Endodermal cell (in vitro differentiated cells): ENCODE measurements at regions not wholly inside any gene's neighbourhood (a gene's known extent, or its start where the extent isn't known, plus 50 kb on each side); places are given as distances from the start of the nearest gene placed in this dataset.

ENCODE experiments used
- DNase-seq: peaks from one replicate; pipeline ENCODE4 v3.0.0-alpha.2; 2017
- H3K27ac ChIP-seq: 2 replicates; pipeline ENCODE4 v1.5.1; 2013; ENCODE audit warnings: mild to moderate bottlenecking, low read depth, low read length, moderate library complexity
- H3K27me3 ChIP-seq: 2 replicates; pipeline ENCODE4 v1.6.1; 2013; ENCODE audit warnings: mild to moderate bottlenecking, low read length, moderate library complexity; ENCODE audit not compliant: insufficient read depth, control insufficient read depth, poor library complexity, severe bottlenecking
- H3K36me3 ChIP-seq: 2 replicates; pipeline ENCODE4 v1.7.0; 2013; ENCODE audit warnings: mild to moderate bottlenecking, low read length, moderate library complexity; ENCODE audit not compliant: control insufficient read depth, insufficient read depth
- H3K4me1 ChIP-seq: one replicate; pipeline ENCODE4 v1.7.0; 2013; ENCODE audit warnings: low read length; ENCODE audit not compliant: control insufficient read depth, insufficient read depth
- H3K4me3 ChIP-seq: 2 replicates; pipeline ENCODE4 v1.5.1; 2013; ENCODE audit warnings: mild to moderate bottlenecking, low read length, moderate library complexity
- H3K9ac ChIP-seq: 2 replicates; pipeline ENCODE4 v1.6.1; 2013; ENCODE audit warnings: mild to moderate bottlenecking, low read length, moderate library complexity; ENCODE audit not compliant: poor library complexity, severe bottlenecking; ENCODE audit errors: extremely low read depth
- H3K9me3 ChIP-seq: 2 replicates; pipeline ENCODE4 v1.6.1; 2013; ENCODE audit warnings: mild to moderate bottlenecking, low read length, moderate library complexity; ENCODE audit not compliant: control insufficient read depth
- H3K27ac Mint-ChIP-seq: 2 replicates; pipeline ENCODE4 v1.8.0; 2020; ENCODE audit warnings: mixed read lengths
- H3K27me3 Mint-ChIP-seq: 2 replicates; pipeline ENCODE4 v1.8.0; 2021; ENCODE audit warnings: mild to moderate bottlenecking, mixed read lengths; ENCODE audit not compliant: insufficient read depth
- H3K36me3 Mint-ChIP-seq: 2 replicates; pipeline ENCODE4 v1.8.0; 2020; ENCODE audit warnings: low read depth, mixed read lengths
- H3K4me1 Mint-ChIP-seq: 2 replicates; pipeline ENCODE4 v1.8.0; 2020; ENCODE audit warnings: mixed read lengths
- H3K4me3 Mint-ChIP-seq: 2 replicates; pipeline ENCODE4 v1.8.0; 2020; ENCODE audit warnings: mild to moderate bottlenecking, moderate library complexity, mixed read lengths
- H3K9me3 Mint-ChIP-seq: 2 replicates; pipeline ENCODE4 v1.8.0; 2020; ENCODE audit warnings: mild to moderate bottlenecking, mixed read lengths
- WGBS, 2 experiments: methylation state at CpG; one replicate each; pipeline versions ENCODE4 v1.1.5 to v1.1.7; 2013; ENCODE audit warnings: missing lambda C conversion rate in 2 of 2, mixed read lengths in 1 of 2; ENCODE audit not compliant: insufficient coverage in 1 of 2, insufficient read length in 1 of 2; 5-methylcytosine and 5-hydroxymethylcytosine counted together
- TF ChIP-seq, protein P1 (sequence below): fragments of 200-600 bp; sonication (generic); conservative IDR thresholded peaks from 2 replicates; pipeline ENCODE4 v1.5.0; 2021; ENCODE audit warnings: antibody characterized with exemption, mild to moderate bottlenecking

GRCh38 chr10:112098682-112099081, 84.9 kb downstream of the GPAM start:
- H3K36me3 Mint-ChIP-seq, result peaks cover 1% of the 10 kb centered on the region
- Histone ChIP-seq H3K4me3 (no peak overlapping the region), H3K36me3 (no peaks in the 10 kb centered on the region), H3K4me1 (peaks cover 4% of the 10 kb centered on the region), H3K9me3 (peaks cover 19% of the 10 kb centered on the region), H3K9ac (no peak overlapping the region), H3K27ac (no peak overlapping the region), H3K27me3 (no peaks in the 10 kb centered on the region)
- peaks cover 1% of the 10 kb centered on the region for H3K27me3 Mint-ChIP-seq
- TF ChIP-seq, protein P1, sequence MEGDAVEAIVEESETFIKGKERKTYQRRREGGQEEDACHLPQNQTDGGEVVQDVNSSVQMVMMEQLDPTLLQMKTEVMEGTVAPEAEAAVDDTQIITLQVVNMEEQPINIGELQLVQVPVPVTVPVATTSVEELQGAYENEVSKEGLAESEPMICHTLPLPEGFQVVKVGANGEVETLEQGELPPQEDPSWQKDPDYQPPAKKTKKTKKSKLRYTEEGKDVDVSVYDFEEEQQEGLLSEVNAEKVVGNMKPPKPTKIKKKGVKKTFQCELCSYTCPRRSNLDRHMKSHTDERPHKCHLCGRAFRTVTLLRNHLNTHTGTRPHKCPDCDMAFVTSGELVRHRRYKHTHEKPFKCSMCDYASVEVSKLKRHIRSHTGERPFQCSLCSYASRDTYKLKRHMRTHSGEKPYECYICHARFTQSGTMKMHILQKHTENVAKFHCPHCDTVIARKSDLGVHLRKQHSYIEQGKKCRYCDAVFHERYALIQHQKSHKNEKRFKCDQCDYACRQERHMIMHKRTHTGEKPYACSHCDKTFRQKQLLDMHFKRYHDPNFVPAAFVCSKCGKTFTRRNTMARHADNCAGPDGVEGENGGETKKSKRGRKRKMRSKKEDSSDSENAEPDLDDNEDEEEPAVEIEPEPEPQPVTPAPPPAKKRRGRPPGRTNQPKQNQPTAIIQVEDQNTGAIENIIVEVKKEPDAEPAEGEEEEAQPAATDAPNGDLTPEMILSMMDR, result no peak
- H3K4me1 Mint-ChIP-seq, result no peaks in the 10 kb centered on the region
- no peak overlapping the region for H3K4me3 Mint-ChIP-seq
- no peak overlapping the region for H3K27ac Mint-ChIP-seq
- DNase-seq, result no peak
- peaks cover 38% of the 10 kb centered on the region for H3K9me3 Mint-ChIP-seq
- 92 to 98% methylated on average over 3 of the region's 3 CpGs for WGBS, 2 experiments
